ENCODE measurements at regions not wholly inside any gene's neighbourhood (a gene's known extent, or its start where the extent isn't known, plus 50 kb on each side); places are given as distances from the start of the nearest gene placed in this dataset.

DNA sequence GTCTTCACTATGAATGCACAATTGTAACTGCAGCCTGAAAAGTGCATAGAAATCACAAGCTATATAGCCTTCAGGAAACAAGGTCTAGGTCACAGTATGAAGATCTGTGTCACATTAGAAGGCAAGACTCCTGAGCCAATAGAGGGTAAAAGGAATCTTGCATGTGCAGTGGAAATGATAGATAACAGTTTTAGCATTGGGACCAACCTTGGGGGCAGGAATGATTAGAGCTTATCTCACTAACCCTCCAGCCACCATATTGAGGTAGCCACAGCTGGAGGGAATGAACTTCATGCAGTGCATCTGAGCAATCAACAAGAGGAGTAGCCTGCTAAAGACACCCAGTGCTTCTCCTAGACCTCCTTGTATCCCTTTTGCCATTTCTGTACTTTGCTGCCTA, 390.1 kb downstream of the LTN1 start:
- TF ChIP-seq, protein P1, sequence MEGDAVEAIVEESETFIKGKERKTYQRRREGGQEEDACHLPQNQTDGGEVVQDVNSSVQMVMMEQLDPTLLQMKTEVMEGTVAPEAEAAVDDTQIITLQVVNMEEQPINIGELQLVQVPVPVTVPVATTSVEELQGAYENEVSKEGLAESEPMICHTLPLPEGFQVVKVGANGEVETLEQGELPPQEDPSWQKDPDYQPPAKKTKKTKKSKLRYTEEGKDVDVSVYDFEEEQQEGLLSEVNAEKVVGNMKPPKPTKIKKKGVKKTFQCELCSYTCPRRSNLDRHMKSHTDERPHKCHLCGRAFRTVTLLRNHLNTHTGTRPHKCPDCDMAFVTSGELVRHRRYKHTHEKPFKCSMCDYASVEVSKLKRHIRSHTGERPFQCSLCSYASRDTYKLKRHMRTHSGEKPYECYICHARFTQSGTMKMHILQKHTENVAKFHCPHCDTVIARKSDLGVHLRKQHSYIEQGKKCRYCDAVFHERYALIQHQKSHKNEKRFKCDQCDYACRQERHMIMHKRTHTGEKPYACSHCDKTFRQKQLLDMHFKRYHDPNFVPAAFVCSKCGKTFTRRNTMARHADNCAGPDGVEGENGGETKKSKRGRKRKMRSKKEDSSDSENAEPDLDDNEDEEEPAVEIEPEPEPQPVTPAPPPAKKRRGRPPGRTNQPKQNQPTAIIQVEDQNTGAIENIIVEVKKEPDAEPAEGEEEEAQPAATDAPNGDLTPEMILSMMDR (IDR thresholded peaks at IDR 0.05; ENCODE audit: low read depth, low read length) = no peak
- no peak for DNase-seq (ENCODE audit: low read depth in 1 of 2, low spot score in 1 of 2)
- Histone ChIP-seq H3K27me3 (no peaks in the 10 kb centered on the region), H3K9me3 (ENCODE audit: low read depth) (no peaks in the 10 kb centered on the region), H3K4me3 (no peak overlapping the region), H3K36me3 (no peaks in the 10 kb centered on the region), H3K4me1 (ENCODE audit: low read depth) (peaks cover 12% of the 10 kb centered on the region), H3K27ac (no peak overlapping the region)

DNA sequence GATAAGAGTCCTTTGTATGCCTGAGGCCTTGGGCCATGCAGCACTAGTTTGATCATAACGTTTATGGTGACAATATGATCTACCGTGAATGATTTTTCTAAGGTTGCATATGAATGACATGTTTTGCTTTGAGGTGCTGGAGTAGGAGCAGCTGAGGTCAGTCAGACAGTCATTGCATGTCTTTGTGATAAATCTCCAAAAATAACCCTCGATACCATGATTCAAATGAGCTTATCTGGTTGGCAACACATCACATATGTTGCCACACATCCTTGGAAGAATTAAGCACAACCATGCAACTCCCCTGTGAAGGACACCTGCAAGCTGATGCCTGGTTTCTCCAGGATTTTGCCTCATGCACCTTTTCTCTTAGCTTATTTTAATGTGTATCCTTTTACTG, 394.5 kb downstream of the LTN1 start:
- Histone ChIP-seq H3K4me1 (ENCODE audit: low read depth) (peaks cover 9% of the 10 kb centered on the region), H3K27me3 (no peaks in the 10 kb centered on the region), H3K4me3 (no peak overlapping the region), H3K36me3 (no peaks in the 10 kb centered on the region), H3K9me3 (ENCODE audit: low read depth) (no peaks in the 10 kb centered on the region), H3K27ac (no peak overlapping the region)
- TF ChIP-seq, protein P1 (IDR thresholded peaks at IDR 0.05; ENCODE audit: low read depth, low read length) = no peak
- DNase-seq (ENCODE audit: low read depth in 1 of 2, low spot score in 1 of 2) = no peak

DNA sequence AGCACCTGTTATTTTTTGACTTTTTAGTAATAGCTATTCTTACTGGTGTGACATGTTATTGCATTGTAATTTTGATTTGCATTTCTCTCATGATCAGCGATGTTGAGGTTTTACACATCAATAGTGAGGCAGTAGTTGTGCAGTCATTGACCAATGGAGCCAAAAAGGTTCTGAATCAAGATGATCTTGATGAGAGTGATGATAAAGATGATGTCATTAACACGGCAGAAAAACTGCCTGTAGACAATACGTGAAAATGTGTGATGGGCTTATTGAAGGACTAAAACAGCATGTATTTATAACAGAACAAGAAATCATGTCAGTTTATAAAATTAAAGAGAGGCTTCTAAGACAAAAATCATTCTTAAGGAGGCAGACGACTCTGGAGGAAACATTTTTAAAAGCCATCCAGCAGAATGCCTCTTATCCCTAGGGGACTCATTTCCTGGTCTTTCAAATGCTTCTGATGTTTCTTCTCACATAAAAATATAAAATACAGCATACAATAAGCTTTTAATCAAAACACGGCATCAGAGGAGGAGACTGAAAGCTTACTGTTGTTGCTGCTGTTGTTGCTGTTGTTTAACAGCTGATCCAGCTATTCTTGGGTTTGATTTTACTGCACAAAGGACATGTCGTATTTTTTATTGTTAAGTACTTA, 400.3 kb downstream of the LTN1 start:
- no peaks in the 10 kb centered on the region for H3K27me3 ChIP-seq
- H3K27ac ChIP-seq = no peak overlapping the region
- TF ChIP-seq, protein P1 (IDR thresholded peaks at IDR 0.05; ENCODE audit: low read depth, low read length) = no peak
- DNase-seq (ENCODE audit: low read depth in 1 of 2, low spot score in 1 of 2) = no peak
- H3K9me3 ChIP-seq (ENCODE audit: low read depth) = no peaks in the 10 kb centered on the region
- no peak overlapping the region for H3K4me3 ChIP-seq
- H3K36me3 ChIP-seq = no peaks in the 10 kb centered on the region
- H3K4me1 ChIP-seq (ENCODE audit: low read depth) = peaks cover 7% of the 10 kb centered on the region

DNA sequence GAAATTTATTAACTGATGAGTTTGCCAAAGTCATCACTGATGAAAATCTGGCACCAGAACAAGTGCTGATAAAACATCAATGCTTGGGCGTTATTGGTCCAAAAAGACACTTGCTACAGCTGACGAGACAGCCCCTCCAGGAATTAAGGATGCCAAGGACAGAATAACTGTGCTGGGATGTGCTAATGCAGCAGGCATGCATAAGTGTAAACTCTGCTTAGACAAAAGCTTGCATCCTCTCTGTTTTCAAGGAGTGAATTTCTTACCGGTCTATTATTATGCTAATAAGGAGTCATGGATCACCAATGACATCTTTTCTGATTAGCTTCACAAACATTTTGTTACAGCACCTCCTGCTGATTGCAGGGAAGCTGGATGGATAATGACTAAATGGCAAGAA, 402.0 kb downstream of the LTN1 start:
- Histone ChIP-seq H3K27ac (no peak overlapping the region), H3K4me3 (no peak overlapping the region), H3K36me3 (no peaks in the 10 kb centered on the region), H3K4me1 (ENCODE audit: low read depth) (no peaks in the 10 kb centered on the region), H3K9me3 (ENCODE audit: low read depth) (no peaks in the 10 kb centered on the region), H3K27me3 (no peaks in the 10 kb centered on the region)
- TF ChIP-seq, protein P1 (IDR thresholded peaks at IDR 0.05; ENCODE audit: low read depth, low read length) = no peak
- DNase-seq (ENCODE audit: low read depth in 1 of 2, low spot score in 1 of 2) = no peak

DNA sequence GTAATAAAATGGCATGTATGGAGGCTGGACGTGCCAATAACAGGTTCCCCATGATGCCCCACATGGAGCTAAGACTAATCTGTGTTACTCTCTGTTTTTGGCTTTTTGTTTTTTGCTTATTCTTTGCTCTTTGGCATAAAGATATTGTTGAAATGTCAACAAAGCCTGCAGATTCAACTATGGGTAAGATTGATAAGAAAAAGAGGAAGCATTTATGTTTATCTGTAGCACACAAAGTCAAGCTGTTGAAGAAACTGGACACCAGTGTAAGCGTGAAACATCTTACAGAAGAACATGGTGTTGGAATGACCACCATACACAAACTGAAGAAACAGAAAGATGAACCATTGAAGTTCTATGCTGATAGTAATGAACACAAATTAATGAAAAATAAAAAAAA, 402.7 kb downstream of the LTN1 start:
- Histone ChIP-seq H3K27ac (no peak overlapping the region), H3K4me1 (ENCODE audit: low read depth) (no peaks in the 10 kb centered on the region), H3K27me3 (no peaks in the 10 kb centered on the region), H3K9me3 (ENCODE audit: low read depth) (no peaks in the 10 kb centered on the region), H3K4me3 (no peak overlapping the region), H3K36me3 (no peaks in the 10 kb centered on the region)
- no peak for DNase-seq (ENCODE audit: low read depth in 1 of 2, low spot score in 1 of 2)
- TF ChIP-seq, protein P1 (IDR thresholded peaks at IDR 0.05; ENCODE audit: low read depth, low read length) = no peak
